GM21447 (cell line): ENCODE measurements at regions not wholly inside any gene's neighbourhood (a gene's known extent, or its start where the extent isn't known, plus 50 kb on each side); places are given as distances from the start of the nearest gene placed in this dataset.
"Not testable (repeated sequence)": the region's sequence is repeated elsewhere in the genome, so short reads cannot be mapped to it uniquely, and the experiment has no call there.

Experiments
- ATAC-seq: cut with Tn5 transposase; IDR thresholded peaks from one replicate; pipeline ENCODE4 v1.9.1; 2021; ENCODE audit not compliant: unreplicated experiment

DNA sequence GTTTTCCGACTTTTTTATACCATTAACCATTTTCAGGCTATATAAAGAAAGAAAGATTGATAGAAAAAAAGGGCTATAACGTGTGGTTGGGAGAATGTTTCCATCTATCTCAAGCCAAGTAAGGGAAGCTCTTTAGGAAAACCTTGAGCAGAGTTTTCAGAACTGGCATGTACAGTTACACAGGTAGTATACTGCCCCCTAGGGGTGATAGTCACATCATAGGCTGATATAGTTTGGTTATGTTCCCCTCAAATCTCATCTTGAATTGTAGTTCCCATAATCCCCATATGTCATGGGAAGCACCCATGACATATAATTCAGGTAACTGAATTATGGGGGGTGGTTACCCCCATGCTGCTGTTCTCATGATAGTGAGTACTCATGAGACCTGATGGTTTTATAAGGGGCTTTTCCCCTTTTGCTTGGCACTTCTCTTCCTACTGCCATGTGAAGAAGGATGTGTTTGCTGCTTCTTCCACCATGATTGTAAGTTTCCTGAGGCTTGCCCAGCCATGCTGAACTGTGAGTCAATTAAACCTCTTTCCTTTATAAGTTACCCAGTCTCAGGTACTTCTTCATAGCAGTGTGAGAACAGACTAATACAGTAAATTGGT, 186.8 kb downstream of the TMA16 start:
- ATAC-seq, result peak; percentile 79

DNA sequence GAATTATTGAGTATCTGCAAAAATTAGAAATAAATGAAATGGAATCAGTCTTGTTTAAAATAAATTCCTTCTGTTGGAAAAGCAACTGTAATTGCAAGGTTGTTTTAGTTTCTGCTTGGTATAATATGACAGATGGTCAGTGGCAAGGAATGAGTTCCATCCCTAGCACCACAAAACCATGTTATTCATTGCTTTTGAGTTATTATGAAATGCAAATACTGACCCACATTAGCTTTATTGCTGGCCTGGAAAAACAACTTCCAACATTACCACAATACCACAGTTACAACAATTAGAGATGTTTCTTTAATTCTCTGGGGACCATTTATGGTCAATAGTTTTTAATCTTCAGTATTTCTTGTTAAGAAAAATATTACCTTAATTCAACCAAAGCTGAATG, 194.4 kb downstream of the TMA16 start:
- no peak for ATAC-seq

DNA sequence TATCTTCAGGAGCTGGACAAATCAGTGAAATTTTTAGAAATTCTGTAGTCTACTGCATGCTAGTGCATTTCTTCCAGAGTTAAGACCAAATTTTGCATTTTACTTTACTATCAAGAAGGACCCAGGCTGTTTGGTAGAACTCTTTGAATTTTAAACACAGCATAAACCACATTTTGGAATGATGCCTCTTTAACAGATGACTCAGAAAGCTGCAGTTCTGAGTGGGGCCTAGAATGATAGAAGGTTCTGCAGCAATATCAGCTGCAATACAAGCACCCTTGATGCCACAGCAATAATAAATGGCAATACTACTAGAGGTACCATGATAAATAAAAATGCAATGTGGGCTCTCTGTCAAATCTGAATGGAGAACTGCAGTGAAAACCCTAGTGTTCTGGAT, 198.7 kb downstream of the TMA16 start:
- no peak for ATAC-seq

DNA sequence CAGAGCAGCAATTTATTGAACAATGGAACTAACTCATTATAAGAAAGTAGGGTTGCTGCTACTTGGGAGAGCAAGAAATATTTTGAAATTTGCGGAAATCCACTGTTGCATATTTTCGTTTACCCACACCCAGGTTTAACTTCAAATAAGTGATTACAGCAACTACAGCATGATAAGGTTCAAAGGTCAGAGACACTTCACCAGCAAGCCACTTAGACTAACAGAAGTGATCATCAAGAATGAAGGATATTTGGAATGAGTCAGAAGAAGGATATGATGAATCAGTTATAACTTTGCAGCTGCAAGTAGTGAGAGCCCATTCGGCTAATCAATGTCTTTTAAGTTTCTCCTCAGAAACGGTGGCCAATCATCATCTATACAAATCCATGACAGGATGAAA, 199.3 kb downstream of the TMA16 start:
- ATAC-seq, result no peak

DNA sequence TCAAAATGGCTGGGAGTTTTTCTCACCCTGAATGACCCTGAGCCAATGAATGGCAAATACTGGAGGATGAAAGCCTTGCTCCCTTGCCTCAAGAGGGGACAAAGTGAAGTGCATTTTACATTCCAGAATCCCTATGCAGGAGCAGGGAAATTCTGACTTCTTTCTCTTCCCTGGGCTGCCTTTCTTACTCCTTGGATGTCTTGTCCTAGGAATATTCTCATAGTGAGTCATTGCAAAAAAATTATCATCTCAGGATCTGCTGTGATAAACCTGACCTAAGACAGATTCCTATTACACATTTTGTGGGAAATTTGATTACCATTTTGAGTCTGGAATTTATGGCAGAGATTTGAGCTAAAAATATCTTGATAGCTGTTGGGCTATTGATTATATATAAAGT, 199.9 kb downstream of the TMA16 start:
- no peak for ATAC-seq

DNA sequence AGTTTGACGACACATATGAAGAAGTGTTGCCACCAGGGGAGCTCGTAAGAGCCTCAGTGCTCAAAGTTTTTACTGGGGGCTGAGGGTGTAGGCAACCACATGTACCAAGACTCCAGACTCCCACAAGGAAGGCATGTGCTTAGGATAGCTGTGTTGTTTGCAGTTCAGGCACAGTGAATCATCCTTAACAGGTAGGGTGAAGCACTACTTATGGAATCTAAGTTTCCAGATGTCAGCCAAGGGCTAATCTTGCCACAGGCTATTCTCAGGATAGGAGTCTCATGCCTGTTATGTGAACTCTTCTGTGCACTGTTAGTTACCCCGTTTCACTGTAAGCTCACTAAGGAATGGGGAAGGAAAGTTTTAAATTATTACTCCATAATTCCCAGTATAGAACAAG, 202.6 kb downstream of the TMA16 start:
- no peak for ATAC-seq

DNA sequence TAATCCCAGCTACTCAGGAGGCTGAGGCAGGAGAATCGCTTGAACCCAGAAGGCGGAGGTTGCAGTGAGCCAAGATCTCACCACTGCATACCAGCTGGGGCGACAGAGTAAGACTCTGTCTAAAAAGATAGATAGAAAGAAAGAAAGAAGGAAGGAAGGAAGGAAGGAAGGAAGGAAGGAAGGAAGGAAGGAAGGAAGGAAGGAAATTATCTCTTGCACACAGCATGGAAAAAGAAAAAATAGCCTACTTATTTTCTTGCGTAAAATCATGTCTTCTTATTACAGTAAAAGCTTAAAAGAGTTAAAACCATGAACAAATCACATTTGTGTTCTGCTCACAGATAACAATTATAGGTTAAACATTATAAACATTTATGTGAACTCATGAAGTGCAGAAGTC, 205.9 kb downstream of the TMA16 start:
- not testable (repeated sequence) for ATAC-seq

DNA sequence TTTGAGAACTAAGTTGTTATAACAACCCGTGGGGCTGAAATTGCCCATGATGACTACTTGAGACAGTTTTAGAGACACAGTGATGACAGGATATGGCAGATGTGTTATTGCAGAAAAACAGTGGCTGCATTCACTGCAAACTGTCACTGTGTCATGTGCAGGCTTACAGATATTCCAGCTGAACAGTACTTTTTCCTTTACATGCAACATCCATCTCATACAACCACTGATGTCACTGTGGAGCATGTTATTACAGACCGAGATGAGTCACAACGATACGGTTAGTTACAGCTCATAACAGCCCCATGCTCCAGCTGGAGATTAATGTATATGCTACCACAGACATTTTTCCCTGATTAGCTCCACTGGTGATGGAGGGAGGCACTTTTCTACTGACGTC, 207.4 kb downstream of the TMA16 start:
- ATAC-seq, result peak; percentile 89

DNA sequence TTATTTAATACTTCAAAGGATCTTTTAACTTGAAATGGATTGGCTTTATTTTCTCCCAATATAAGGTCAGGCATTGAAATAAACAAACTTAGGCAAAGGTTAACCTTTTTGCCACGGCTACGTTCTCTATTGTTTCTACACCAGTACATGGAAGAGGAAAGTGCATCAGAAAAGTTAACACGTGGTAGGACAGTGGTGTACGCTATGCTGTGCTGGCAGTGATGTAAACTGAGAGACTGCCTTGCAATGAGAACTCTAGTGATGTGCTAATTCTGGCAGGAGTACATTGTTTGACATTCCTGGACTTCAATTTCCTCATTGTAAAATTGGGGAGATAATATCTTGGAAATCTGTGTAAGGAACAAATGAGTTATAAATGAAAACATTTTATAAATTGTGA, 208.2 kb downstream of the TMA16 start:
- ATAC-seq, result no peak

DNA sequence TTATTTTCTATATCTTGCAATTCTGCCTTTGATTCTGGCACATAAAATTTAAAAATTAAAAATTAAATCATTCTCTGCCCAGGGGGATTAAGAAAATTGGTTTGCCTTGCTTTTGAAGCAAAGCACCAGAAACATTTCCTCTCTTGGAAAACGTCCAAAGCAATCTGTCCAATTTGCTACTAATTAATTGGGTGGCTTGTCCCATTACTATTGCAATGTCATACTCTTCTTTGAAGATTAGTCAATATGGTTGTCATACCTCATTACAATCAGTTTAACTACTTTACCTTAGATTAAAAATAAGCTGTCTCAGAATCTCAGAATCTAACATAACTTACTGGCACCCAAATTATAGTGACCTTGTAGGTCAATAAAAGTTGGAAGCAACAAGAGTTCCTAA, 208.8 kb downstream of the TMA16 start:
- ATAC-seq, result no peak

DNA sequence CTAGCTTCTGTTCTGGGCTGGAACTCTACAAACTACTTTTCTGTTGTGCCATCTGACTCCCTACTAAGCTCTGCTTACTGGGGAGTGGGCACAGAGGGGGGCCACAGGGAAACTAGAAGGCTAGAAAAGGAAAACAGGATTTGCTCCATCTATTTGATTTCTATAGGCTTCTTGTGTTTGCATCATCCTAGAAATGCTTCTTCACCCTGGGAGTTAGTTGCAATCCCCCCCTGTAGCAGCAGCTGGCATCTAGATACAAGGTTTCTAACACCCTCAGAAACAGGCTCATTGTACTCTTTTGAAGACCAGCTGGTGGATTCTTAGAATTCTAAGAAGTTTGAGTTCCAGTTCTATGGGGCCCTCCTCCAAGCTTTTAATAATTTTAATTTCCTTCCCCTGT, 213.4 kb downstream of the TMA16 start:
- ATAC-seq, result no peak

DNA sequence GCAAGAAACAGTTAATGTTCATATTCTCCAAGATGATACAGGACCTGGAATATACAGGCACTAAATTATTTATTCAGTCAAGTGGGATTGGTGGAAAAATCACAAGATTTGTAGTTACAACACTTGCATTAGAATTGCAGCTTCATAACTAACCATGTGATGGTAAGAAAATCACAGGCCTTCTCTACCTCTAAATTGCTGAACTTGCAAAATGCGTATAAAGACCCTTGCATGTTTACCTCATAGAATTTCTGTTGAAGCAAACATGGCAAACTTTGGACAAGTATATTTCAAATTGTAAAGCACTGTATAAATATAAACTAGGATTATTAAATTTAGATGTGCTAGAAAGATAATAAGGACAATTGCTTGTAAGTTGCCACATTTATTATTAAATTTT, 215.1 kb downstream of the TMA16 start:
- ATAC-seq, result no peak

DNA sequence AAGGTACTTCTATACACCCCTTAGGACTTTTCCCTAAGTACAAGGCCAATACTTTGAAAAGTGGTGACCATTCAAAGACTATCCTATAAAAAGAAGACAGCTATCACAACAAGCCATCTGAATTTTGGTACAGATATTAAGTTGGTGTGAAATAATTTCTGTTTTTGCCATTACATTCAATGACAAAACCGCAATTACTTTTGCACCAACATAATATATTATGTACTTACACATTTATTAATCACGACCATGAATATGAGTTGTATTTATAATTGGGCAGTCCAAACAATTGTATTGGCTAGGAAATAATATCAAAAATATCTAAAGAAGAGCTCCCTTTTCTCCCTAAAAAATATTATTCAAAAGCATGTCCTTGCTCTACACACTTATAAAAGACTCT, 215.7 kb downstream of the TMA16 start:
- ATAC-seq, result no peak

DNA sequence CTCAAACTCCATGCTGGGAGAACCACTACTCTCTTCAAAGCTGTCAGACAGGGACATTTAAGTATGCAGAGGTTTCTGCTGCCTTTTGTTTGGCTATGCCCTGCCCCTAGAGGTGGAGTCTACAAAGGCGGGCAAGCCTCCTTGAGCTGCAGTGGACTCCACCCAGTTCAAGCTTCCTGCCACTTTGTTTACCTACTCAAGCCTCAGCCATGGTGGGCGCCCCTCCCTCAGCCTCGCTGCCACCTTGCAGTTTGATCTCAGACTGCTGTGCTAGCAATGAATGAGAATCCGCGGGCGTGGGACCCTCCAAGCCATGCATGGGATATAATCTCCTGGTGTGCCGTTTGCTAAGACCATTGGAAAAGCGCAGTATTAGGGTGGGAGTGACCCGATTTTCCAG, 230.0 kb downstream of the TMA16 start:
- ATAC-seq, result not testable (repeated sequence)

DNA sequence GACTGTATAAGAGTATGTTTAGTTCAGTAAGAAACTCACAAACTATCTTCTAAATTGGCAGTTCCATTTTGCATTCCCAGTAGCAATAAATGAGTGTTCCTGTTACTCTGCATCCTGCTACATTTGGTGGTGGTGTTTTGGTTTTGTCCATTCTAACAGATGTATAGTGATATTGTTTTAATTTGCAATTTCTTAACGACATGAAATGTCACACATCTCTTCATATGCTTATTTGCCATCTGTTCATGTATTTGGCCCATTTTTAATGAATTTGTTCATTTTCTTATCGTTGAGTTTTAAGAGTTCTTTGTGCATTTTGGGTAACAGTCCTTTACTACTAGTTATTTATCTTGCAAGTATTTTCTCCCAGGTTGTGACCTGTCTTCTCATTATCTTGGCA, 232.2 kb downstream of the TMA16 start:
- no peak for ATAC-seq

DNA sequence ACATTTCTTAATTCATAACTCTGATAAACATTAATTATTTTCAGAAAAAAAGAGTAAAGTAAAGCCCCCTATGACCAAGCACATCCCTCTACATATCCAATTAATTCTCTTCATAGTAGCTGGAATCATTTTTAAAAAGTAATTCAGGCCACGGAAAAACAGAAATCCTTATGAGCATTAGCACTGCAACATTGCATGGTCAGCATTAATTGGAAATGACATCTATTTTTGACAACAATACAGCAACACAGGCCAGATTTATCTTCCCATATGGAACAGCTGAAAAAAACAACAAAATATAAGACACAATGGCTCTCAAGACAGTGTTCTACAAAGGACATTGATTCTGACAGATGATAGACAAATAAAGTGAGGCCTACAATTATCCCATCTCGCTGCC, 236.6 kb downstream of the TMA16 start:
- no peak for ATAC-seq

DNA sequence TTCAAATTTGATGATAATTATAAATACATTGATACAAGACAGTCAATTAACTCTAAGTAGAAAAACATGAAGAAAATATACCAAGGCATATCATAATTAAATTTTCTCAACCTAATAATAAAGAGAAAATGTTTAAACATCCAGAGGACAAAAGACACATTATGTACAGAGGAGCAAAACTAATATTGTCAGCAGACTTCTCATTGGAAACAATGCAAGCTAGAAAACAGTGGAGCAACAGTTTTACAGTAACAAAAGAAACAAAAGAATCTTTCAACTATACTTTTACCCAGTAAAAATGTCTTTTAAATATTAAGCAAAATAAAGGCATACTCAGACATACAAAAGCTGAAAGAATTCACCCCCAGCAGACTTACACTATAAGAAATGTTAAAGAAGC, 238.0 kb downstream of the TMA16 start:
- no peak for ATAC-seq

DNA sequence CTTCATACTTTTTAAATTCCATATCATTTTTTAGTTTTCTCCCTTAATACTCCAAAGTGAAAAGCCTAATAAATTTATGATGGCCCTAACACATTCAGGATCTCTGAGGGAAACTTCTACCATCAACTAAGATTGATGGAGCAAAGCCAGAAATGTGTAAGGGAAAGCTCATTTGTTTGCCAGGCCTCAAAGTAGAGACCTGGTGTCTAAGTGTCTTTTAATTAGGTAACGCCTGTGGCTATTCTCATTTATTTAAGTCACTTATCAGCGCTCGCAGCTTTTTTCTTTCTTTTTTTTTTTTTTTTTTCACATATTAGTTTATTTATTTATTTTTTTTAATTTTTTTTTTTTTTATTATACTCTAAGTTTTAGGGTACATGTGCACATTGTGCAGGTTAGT, 242.4 kb downstream of the TMA16 start:
- no peak for ATAC-seq

DNA sequence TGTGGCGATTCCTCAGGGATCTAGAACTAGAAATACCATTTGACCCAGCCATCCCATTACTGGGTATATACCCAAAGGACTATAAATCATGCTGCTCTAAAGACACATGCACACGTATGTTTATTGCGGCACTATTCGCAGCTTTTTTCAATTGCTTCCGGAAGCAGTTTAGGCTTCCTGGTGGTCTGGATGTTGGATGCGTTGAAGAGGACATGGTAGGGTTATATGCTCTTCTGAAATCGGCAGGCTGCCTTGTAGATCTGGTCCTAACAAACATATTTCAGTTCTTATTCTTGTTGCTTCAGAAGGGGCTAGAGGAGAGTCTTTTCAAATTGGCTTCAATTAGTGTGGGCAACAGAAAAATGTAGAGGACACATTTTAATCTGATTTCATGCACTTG, 243.4 kb downstream of the TMA16 start:
- not testable (repeated sequence) for ATAC-seq

DNA sequence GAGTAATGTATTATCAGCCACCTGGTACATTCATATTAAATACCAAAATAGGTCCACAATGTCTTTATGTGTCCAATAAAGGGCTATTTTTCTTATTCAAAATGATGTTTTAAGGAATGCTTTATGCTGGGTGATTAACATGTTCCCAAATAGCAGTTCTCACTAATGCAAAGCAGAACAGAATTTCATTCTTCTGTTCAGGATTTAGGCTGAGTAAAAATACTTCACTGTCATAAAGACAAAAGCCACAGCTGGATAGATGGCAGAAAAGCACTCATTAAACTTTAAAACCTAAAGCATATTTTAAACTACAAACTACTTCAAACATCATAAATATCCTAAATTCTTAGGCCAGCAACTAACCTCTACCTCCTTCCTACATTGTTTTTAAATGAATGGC, 244.0 kb downstream of the TMA16 start:
- no peak for ATAC-seq

DNA sequence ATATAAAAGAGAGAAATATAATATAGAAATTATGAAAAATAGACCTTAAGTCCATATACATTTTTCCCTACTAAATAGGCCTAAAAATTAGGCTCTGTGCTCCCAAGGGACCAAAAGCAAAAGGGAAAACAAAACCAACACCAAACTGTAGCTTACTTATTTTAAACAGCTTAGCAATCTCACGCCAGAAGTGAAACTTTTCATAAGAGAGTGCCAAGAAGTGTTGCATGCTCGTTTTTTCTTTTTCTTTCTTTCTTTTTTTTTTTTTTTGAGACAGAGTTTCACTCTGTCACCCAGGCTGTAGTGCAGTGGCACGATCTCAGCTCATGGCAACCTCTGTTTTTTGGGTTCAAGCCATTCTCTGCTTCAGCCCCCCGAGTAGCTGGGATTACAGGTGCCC, 250.4 kb downstream of the TMA16 start:
- peak; percentile 98 for ATAC-seq

DNA sequence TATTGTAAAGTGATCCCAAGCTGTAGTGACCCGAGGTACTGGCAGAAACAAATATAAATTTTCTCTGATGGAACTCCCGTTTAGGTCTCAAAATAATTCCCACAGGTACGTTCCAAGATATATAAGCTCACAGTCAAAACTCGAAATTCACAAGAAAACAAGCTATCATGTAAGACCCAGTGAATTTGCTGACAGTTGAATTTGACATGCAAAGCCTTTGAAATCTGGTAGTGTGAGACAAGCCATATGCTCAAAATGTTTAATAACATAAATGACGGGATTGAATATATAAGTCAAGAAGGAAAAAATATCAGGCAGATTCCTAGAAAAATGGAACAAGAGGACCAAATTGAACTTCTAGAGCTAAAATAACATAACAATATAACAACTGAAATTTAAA, 252.8 kb downstream of the TMA16 start:
- ATAC-seq, result no peak

DNA sequence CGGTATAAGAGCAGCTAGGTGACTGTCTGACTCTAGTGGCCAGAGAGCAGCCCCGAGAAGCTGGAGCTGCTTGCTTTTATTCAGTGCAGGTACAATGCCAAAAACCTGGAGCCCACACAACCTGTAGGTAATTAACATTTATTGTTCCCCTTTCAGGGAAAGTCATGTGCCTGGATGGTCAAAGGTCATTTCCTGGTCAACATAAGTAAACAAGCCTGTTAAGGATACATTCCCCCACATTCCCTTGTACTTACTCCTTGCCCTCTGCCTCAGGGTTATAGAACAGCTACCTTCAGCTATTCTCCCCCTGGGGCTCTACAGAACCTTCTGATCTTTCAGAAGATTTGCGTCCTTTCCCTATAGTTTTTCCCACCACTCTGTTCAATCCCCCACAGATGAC, 253.4 kb downstream of the TMA16 start:
- ATAC-seq, result no peak

DNA sequence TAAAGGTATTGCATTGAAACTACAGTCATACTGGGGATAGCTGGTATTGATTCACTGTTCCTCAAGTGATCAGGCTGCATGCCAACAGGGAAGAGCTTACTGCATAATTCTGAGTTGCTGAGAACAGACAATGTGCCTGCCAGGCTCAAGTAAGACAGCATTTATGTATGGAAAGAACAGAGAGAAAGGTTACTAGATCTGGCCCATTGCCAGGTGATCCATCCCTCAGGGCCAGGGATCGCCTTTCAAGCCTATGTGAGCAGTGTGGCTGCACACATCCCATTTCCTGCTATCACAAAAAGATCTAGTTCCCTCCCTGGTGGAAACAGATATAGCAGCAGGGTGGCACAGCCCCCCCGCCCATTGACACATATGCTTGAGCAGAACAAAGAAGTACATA, 254.0 kb downstream of the TMA16 start:
- ATAC-seq, result no peak
